NCI-H1417 treated with DMSO at 0.1 percent for 48 hours (cell line): ENCODE measurements at regions not wholly inside any gene's neighbourhood (a gene's known extent, or its start where the extent isn't known, plus 50 kb on each side); places are given as distances from the start of the nearest gene placed in this dataset.

Source experiments
- DNase-seq: peaks from one replicate; lab custom pipeline; 2025; lab: John Stamatoyannopoulos, UW

DNA sequence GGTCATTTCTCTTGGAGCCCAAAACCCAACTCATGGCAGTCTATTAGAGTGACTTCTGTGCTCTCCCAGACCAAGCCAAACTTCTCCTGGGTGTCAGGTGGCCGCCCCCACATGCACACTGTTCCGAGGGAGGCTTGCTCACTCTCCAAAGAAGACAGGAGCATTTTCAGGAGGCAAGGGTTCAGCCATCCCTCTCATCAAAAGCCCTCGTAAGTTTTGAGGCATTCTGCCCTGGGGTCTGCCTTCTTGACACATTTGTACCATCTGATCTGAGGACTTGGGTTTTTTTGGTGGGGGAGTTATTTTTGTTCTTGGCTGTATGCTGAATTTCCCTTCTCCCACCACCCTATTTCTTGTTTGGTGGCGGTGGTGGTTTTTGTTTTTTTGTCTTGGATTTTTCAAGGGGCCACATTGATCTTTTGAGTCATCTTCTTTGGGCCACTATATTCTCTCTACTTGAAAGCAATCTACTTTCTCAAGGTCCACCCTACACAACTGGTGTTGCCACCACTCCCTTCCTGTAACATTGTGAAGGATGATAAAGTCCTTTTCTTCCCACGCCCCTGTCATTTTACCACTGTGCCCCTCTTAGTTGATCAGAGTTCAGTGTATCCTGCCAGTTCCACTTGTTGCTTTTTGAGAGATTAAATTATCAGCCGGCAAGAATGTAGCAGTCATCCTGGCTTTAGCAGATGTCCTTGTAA is 255.8 kb downstream of the CYP26B1 start:
- no peak for DNase-seq

DNA sequence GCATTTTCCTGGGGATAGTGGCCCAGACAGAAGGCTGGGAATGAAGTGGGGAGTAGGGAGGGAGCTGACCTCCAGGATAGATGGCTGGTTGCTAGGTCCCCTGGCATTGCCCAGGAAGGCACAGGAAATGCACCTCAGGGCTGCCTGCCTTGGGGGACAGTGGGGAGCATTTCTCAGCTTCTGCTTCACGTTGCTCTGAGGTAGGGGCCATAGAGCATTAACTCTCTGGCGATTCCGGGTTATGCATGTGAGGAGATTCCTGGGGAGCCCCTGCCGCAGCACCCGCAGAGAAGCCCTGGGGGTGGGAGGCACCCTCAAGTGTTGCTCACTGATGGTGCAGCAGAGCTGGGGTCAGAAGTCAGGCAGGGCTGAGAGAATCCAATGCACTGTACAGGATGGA is 256.5 kb downstream of the CYP26B1 start:
- no peak for DNase-seq

- DNase-seq = no peak
These were observed 257.6 kb downstream of the CYP26B1 start for GRCh38 chr2:71889759-71890684.

DNA sequence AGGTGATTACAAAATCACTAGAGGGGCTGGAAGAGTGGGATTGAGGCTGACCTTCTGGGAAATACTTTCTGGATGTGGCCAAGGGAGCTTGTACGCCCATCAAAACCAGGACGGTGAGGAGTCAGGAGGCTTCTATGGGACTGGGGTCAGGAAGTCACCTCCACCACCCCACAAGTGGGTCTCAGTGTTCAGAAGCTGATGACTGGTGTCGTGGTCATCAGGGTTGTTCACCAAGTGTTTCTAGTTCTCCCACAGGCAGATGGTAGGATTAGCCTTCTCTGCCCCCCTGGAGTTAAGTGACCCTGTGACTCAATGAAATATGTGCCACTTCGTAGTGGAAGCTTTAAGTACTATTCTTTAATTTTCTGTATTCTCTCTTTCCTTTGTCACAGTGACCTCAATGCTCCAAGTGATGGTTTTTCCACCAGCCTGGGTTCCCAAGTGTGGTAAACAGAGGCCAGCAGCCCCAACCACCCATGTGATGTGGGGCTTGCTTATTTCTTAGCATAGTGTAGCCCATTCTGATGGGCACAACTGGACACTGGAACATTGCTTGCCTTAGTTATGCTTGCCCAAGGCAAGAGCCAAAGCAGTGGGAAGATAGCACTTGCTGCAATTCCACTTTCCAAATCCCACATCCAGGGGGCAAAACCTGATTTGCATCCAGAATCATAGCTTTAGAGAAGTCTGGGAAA is 258.8 kb downstream of the CYP26B1 start:
- DNase-seq = no peak

- no peak for DNase-seq
These were observed 260.5 kb downstream of the CYP26B1 start for GRCh38 chr2:71887196-71887595.

DNA sequence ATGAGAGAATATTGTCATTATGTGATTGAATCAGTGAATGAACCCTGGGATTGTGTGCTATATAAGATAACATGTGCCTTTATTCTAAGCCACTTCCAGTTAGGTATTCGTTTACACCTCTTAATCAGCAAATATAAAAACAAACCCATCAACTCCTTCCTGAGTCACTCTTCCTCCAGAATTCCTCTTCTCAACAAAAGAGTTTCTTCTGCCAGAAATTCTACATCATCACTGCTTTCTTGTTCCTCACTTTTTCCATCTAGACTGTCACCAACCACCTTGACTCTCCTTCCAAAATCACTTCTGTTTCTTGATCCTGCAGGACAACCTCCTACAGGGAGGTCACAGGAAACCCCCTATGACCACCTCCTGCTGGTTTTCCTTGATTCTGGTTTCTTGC is 261.4 kb downstream of the CYP26B1 start:
- no peak for DNase-seq

- no peak for DNase-seq
These were observed 263.2 kb downstream of the CYP26B1 start for GRCh38 chr2:71884303-71885042.

GRCh38 chr2:71882949-71883472 is 264.7 kb downstream of the CYP26B1 start:
- DNase-seq = no peak

- DNase-seq = no peak
These were observed 265.3 kb downstream of the CYP26B1 start for GRCh38 chr2:71882236-71882946.

DNA sequence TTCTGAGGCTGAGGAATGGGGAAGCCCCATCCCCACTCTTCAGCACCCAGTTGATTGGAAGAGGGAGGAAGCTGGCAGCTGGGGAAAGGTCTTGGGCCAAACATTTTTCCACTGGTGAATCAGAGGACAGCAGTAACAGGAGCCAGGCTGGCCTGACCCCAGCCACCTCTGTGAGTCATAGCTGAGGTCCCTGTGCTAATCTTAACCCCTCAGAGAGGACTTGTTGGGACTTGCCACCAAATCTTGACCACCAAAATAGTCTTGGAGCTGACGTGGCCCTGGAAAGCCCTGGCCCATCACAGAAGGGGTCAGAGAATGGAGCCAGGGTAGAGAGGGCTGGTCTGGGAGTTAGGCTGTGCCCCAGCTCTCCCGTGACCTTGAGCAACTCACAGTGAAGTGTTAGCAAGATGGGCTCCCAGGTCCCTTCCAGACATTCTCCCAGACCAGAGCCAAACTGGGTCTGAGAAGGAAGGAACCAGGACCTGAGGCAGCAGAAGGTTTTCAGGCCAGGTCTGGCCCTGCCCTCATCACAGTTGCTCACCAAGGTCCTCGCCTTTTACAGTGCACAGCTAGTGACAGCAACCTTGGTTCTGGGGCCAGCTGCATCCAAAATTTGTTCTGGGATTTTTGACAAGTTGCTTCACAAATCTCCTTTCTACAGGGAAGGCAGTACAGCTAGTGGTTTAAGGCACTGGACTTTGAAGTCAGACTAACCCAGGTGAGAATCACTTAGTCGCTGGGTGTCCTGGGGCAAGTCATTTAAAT is 266.6 kb downstream of the CYP26B1 start:
- DNase-seq = no peak

DNA sequence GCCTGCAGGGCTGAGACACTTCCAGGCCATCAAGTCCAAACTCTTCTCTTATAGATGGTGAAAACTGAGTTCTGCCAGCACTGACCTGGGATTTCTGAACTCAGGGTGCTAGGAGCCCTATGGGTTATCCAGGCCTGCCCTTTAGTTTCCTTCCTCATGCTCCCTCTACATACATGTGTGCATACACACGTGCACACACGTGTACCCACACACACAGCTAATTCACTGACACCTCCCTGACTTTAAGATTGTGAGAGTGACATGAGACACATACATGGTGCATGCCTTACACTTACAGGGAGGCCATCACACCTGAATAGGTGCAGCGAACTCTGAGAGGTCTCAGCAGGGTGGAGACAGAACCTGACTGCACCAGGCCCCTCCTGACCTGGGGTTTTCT is 267.4 kb downstream of the CYP26B1 start:
- no peak for DNase-seq

DNA sequence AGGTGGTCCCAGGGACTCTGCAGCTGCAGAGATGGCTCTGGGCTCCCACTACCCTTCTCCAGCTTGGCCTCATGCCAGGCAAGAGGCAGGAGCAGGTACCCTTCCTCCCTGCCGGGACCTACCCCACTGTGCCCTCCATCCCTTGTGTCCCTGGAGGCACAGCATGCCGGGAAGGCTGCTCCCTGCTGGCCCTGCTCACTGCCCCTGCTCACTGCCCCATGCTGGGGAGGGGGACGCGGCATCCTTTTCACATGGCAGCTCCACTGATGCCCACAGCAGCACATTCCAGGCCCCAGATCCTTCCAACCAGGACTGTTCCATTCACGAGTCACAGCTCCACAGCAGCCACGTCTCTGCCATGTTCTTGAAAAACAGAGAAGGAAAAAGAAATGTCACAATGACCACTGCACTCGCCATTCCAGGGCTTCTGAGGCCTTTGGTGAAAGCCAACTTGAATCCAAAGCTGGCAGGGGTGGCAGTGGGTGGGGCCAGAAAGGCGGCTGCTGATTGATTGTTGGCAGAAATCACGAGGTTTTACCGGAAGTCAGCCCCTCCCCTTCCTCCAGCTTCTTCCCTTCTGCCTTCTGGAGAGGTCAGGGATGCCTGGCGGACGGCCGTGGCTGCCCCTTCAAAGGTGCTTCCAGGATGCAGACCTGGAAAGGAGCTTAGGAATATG is 268.0 kb downstream of the CYP26B1 start:
- DNase-seq = no peak

DNA sequence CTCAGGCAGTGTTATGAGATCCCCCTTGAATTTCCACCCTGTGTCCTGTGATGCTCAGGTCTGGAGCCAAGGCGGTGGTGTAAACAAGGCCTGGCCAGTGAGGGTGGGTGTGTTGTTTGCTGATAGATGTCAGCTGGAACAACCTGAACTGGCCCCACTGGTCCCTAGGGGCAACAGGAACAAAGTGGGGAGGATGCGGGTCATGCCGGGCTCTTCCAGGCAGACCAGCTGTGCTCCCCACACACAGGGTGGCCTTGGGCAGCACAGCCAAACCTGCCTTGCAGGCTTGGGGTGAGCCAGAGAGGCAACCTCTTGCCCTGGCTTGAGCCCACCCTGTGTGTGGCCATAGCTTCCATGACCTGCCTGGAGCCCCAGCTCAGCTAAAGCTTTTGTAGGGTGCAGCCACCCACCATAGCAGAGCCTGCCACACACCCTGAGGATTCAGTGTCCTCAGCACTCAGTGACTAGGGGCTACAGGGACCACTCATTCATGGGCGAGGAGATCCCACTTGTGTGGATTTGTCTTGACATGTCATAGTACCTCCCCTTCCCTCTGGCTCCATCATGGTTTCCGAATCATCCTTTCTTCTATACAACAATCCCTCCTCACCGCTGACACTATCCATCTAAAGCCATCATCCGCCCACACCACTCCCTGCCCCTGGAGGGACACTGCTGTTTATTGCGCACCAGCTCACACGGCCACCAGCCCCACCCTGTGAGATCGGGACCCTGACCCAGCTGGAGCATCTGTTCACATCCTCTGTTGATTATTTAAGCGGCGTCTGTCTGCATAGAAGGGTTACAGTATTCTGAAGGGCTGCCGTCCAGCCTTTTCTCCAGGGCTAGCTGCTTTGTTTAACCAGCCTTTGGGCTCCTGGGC is 268.8 kb downstream of the CYP26B1 start:
- no peak for DNase-seq

GRCh38 chr2:71877636-71878035 is 270.0 kb downstream of the CYP26B1 start:
- DNase-seq = no peak

- no peak for DNase-seq
These were observed 270.9 kb downstream of the CYP26B1 start for GRCh38 chr2:71876542-71877451.

- no peak for DNase-seq
These were observed 275.1 kb downstream of the CYP26B1 start for GRCh38 chr2:71872466-71873051.

DNA sequence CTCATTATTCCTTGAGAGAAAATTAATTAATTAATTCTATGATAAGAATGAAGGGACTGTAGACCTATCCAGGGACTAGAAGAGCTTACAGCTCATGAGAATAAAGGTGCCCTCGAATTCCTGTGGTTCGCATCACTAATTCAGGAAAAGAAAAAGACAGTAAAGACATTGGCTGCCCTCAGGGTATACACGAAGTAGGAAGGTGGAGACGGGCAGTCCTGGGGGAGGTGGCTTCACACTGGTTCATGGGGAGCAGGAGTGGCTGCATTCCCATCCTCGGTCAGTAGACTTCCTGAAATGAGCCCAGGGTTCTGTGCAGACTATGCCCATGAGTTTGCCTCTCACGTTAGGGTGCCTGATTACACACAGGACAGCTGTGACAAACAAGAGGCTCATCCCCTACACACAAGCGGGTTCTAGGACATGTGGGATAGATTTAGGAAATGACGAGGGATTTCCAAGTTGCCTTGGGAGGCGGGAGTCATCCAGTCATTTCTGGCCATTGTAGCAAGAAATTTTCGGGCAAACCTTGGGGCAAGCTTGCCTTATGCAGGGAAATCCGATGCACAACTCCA is 282.2 kb downstream of the CYP26B1 start:
- DNase-seq = no peak
